HG03432 (cell line): ENCODE measurements at regions not wholly inside any gene's neighbourhood (a gene's known extent, or its start where the extent isn't known, plus 50 kb on each side); places are given as distances from the start of the nearest gene placed in this dataset.

ENCODE experiments used
- ATAC-seq: cut with Tn5 transposase; IDR thresholded peaks from one replicate; pipeline ENCODE4 v1.9.1; 2021; ENCODE audit warnings: mild to moderate bottlenecking, moderate library complexity; ENCODE audit not compliant: unreplicated experiment

- no peak for ATAC-seq
Observed at GRCh38 chr7:84339306-84339705, 144.7 kb upstream of the SEMA3A start.

- ATAC-seq = no peak
Observed at GRCh38 chr7:84337429-84337828, 142.8 kb upstream of the SEMA3A start.

- peak; percentile 34 for ATAC-seq
Observed at GRCh38 chr7:84336766-84337165, 142.2 kb upstream of the SEMA3A start.

GRCh38 chr7:84336303-84336702, 141.7 kb upstream of the SEMA3A start:
- ATAC-seq = peak; percentile 91

- ATAC-seq = no peak
Observed at GRCh38 chr7:84331616-84332015, 137.0 kb upstream of the SEMA3A start.

GRCh38 chr7:84328571-84328970, 134.0 kb upstream of the SEMA3A start:
- ATAC-seq = no peak

- ATAC-seq = no peak
Observed at GRCh38 chr7:84324136-84324630, 129.6 kb upstream of the SEMA3A start.

- ATAC-seq = no peak
Observed at GRCh38 chr7:84317536-84317935, 122.9 kb upstream of the SEMA3A start.

- ATAC-seq = no peak
Observed at GRCh38 chr7:84314263-84314662, 119.7 kb upstream of the SEMA3A start.

- no peak for ATAC-seq
Observed at GRCh38 chr7:84304407-84304806, 109.8 kb upstream of the SEMA3A start.

GRCh38 chr7:84302949-84303348, 108.4 kb upstream of the SEMA3A start:
- no peak for ATAC-seq

GRCh38 chr7:84297616-84298015, 103.0 kb upstream of the SEMA3A start:
- ATAC-seq = no peak

GRCh38 chr7:84294847-84295455, 100.4 kb upstream of the SEMA3A start:
- no peak for ATAC-seq

- ATAC-seq = no peak
Observed at GRCh38 chr7:84294391-84294790, 99.8 kb upstream of the SEMA3A start.

- no peak for ATAC-seq
Observed at GRCh38 chr7:84291756-84292155, 97.2 kb upstream of the SEMA3A start.

GRCh38 chr7:84283798-84284197, 89.2 kb upstream of the SEMA3A start:
- ATAC-seq = no peak

- ATAC-seq = no peak
Observed at GRCh38 chr7:84281518-84281917, 86.9 kb upstream of the SEMA3A start.

- no peak for ATAC-seq
Observed at GRCh38 chr7:84277628-84278224, 83.1 kb upstream of the SEMA3A start.

- no peak for ATAC-seq
Observed at GRCh38 chr7:84274029-84274638, 79.5 kb upstream of the SEMA3A start.

GRCh38 chr7:84271543-84271942, 77.0 kb upstream of the SEMA3A start:
- ATAC-seq = no peak

- no peak for ATAC-seq
Observed at GRCh38 chr7:84264396-84264795, 69.8 kb upstream of the SEMA3A start.

GRCh38 chr7:84263106-84263505, 68.5 kb upstream of the SEMA3A start:
- ATAC-seq = no peak
